Fibroblast of pulmonary artery (primary cell): ENCODE measurements at regions not wholly inside any gene's neighbourhood (a gene's known extent, or its start where the extent isn't known, plus 50 kb on each side); places are given as distances from the start of the nearest gene placed in this dataset.

Source experiments
- DNase-seq: peaks from one replicate; pipeline ENCODE4 v3.0.0-alpha.2; 2010; ENCODE audit warnings: low read depth
- H3K4me3 ChIP-seq: replicated peaks from 2 replicates; pipeline ENCODE4 v1.5.1; 2011; ENCODE audit warnings: low read depth, mild to moderate bottlenecking, control low read depth, low read length, moderate library complexity
- CTCF ChIP-seq: IDR thresholded peaks from 2 replicates; pipeline ENCODE4 v1.5.1; 2011; ENCODE audit warnings: mild to moderate bottlenecking, control low read depth, low read length, inconsistent platforms; ENCODE audit errors: missing control alignments

GRCh38 chr7:54701982-54702381, 57.0 kb downstream of the SEC61G start:
- no peak for DNase-seq
- no peak for TF ChIP-seq CTCF
- H3K4me3 ChIP-seq = no peak overlapping the region

GRCh38 chr7:54699715-54700114, 59.3 kb downstream of the SEC61G start:
- no peak overlapping the region for H3K4me3 ChIP-seq
- DNase-seq = no peak
- TF ChIP-seq CTCF = no peak

GRCh38 chr7:54697659-54698186, 61.3 kb downstream of the SEC61G start:
- H3K4me3 ChIP-seq = no peak overlapping the region
- no peak for DNase-seq
- no peak for TF ChIP-seq CTCF

- DNase-seq = no peak
- TF ChIP-seq CTCF = no peak
- no peak overlapping the region for H3K4me3 ChIP-seq
Observed at GRCh38 chr7:54690892-54691291, 68.1 kb downstream of the SEC61G start.

GRCh38 chr7:54690050-54690443, 69.0 kb downstream of the SEC61G start:
- no peak for DNase-seq
- H3K4me3 ChIP-seq = no peak overlapping the region
- TF ChIP-seq CTCF = no peak

GRCh38 chr7:54689394-54690049, 69.5 kb downstream of the SEC61G start:
- H3K4me3 ChIP-seq = no peak overlapping the region
- DNase-seq = peak; percentile 4
- no peak for TF ChIP-seq CTCF
